Body of pancreas (tissue), 4 donors: ENCODE measurements at regions not wholly inside any gene's neighbourhood (a gene's known extent, or its start where the extent isn't known, plus 50 kb on each side); places are given as distances from the start of the nearest gene placed in this dataset.
"Not testable (repeated sequence)": the region's sequence is repeated elsewhere in the genome, so short reads cannot be mapped to it uniquely, and the experiment has no call there.

Experiments used
- ATAC-seq: fragments of 150-250 bp; one replicate; pipeline ENCODE4 v1.9.1; 2016
- DNase-seq, 4 donors: peaks; one replicate each; pipeline ENCODE4 v3.0.0-alpha.2; 2019
- H3K27ac ChIP-seq, 4 donors: fragments of 200-600 bp; sonication (generic); 1 replicate in 3 of 4; 2 replicates in 1 of 4; pipeline versions ENCODE4 v1.5.1 to v1.6.1; 2016 to 2019; ENCODE audit warnings: mild to moderate bottlenecking in 1 of 4, mixed read lengths in 1 of 4, moderate library complexity in 1 of 4
- H3K27me3 ChIP-seq, 2 donors: fragments of 200-600 bp; sonication (generic); one replicate each; pipeline ENCODE4 v1.6.0; 2016; ENCODE audit warnings: mild to moderate bottlenecking in 1 of 2
- H3K36me3 ChIP-seq, 2 donors: fragments of 200-600 bp; sonication (generic); replicated peaks in 1 of 2; 2 replicates each; pipeline ENCODE4 v1.5.1; 2016; ENCODE audit warnings: low read depth in 2 of 2; ENCODE audit not compliant: insufficient read depth in 1 of 2
- H3K4me1 ChIP-seq: fragments of 200-600 bp; sonication (generic); one replicate; pipeline ENCODE4 v1.6.0; 2016
- H3K4me3 ChIP-seq, 2 donors: fragments of 200-600 bp; sonication (generic); 1 replicate in 1 of 2; 2 replicates in 1 of 2; pipeline ENCODE4 v1.5.1; 2016 to 2019
- H3K9me3 ChIP-seq, 3 donors: fragments of 200-600 bp; sonication (generic); 1 replicate in 2 of 3; 2 replicates in 1 of 3; pipeline ENCODE4 v1.5.1; 2016
- POLR2A ChIP-seq, 3 donors: fragments of 450-650 bp; IDR thresholded peaks; one replicate each; pipeline ENCODE4 v1.6.1; 2016; ENCODE audit warnings: antibody characterized with exemption in 3 of 3, mild to moderate bottlenecking in 2 of 3
- WGBS, 2 donors: methylation state at CpG; one replicate each; pipeline ENCODE4 v1.1.5; 2017; 5-methylcytosine and 5-hydroxymethylcytosine counted together
- intact Hi-C: fragments of 100-400 bp; cut with DNase I; formaldehyde crosslinking; loops from one replicate; pipeline ENCODE4 v1.15.1; 2023
- TF ChIP-seq, protein P1 (sequence below), 7 experiments: fragments of 450-650 bp in 4 of 7; fragments of 200-600 bp in 3 of 7; sonication (generic) in 3 of 7; IDR thresholded peaks; one replicate each; pipeline ENCODE4 v1.5.1; 2016 to 2019; ENCODE audit warnings: antibody characterized with exemption in 7 of 7

DNA sequence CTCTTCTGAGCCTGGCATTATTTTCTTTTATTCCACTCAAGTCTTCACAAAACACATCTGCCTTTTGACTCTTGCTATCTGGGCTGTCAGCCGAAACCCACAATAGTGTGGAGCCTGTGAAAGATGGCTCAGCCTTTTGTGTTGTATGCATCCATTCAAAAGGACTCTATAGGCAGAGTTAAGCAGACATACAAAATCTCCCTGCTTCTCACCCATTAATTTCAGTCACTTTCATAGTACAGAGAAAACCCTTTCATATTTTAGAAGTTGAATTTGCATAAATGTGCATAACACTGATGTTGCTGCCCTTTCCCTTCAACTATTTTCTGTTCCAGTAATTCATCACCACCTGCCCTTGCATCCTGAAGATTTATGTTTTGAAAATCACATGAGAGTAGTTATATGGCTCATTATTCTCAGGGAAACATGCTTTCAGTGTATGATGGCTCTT lies 154.6 kb downstream of the EVA1A start:
- H3K27me3 ChIP-seq, result no peaks in the 10 kb centered on the region
- no peak for DNase-seq
- H3K4me3 ChIP-seq, result no peak overlapping the region
- no peak overlapping the region for H3K27ac ChIP-seq
- ATAC-seq, result no peak
- H3K4me1 ChIP-seq, result no peaks in the 10 kb centered on the region
- H3K9me3 ChIP-seq, result no peaks in the 10 kb centered on the region
- TF ChIP-seq POLR2A (IDR thresholded peaks at IDR 0.05), result no peak
- TF ChIP-seq, protein P1, sequence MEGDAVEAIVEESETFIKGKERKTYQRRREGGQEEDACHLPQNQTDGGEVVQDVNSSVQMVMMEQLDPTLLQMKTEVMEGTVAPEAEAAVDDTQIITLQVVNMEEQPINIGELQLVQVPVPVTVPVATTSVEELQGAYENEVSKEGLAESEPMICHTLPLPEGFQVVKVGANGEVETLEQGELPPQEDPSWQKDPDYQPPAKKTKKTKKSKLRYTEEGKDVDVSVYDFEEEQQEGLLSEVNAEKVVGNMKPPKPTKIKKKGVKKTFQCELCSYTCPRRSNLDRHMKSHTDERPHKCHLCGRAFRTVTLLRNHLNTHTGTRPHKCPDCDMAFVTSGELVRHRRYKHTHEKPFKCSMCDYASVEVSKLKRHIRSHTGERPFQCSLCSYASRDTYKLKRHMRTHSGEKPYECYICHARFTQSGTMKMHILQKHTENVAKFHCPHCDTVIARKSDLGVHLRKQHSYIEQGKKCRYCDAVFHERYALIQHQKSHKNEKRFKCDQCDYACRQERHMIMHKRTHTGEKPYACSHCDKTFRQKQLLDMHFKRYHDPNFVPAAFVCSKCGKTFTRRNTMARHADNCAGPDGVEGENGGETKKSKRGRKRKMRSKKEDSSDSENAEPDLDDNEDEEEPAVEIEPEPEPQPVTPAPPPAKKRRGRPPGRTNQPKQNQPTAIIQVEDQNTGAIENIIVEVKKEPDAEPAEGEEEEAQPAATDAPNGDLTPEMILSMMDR (IDR thresholded peaks at IDR 0.05), result no peak
- 74 to 81% methylated on average over 1 of the region's 1 CpG for WGBS, 2 donors
- intact Hi-C loops, result loop anchor here (10.0 kb wide), 1 partner anchor 351 kb away; no protein-coding TSS in a partner anchor
- H3K36me3 ChIP-seq, result no peaks in the 10 kb centered on the region

DNA sequence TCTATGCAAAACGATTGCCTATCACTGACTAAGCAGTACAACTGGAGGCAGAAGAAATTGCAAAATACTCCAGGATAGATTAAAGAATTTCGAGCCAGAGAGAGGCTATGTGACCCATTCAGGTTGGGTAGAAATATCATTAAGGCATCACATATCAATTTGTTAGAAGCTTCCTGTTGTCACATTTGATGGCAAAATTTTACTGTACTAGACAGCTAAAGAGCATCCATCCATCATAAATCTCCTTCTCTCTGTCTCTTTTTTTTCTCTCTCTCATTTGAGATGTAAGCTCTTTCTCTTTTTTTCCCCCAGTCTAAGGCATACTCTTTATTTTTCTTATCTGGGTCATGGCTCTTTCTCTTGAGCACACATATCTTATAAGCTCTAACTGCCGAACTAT lies 155.7 kb downstream of the EVA1A start:
- Histone ChIP-seq H3K9me3 (no peaks in the 10 kb centered on the region), H3K27me3 (no peaks in the 10 kb centered on the region), H3K27ac (no peak overlapping the region), H3K4me3 (no peak overlapping the region), H3K4me1 (no peaks in the 10 kb centered on the region), H3K36me3 (no peaks in the 10 kb centered on the region)
- WGBS, 2 donors, result 29 to 41% methylated on average over 3 of the region's 3 CpGs
- TF ChIP-seq POLR2A (IDR thresholded peaks at IDR 0.05), result no peak
- TF ChIP-seq, protein P1 (IDR thresholded peaks at IDR 0.05), result no peak
- intact Hi-C loops, result loop anchor here (10.0 kb wide), 1 partner anchor 350 kb away; no protein-coding TSS in a partner anchor
- DNase-seq (no peak), ATAC-seq (no peak)

DNA sequence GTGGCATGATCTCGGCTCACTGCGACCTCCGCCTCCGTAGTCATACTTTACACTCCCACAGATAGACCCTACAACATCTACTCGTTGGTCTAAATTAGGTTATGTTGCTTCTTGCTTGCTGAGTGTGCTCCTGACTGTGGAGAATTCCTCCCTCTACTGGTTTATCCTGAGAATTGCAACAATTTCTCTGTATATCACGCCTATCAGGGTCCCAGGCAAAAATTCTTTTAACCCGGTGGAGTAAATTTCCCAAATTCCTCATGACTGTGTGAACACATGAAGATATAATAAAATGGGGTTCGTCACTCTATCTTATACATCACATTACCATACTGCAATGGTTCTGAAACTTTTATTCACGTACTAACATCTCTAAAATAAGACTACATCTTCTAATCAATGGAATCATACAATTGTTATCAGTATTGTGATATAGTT lies 156.7 kb downstream of the EVA1A start:
- Histone ChIP-seq H3K4me3 (no peak overlapping the region), H3K27ac (no peak overlapping the region), H3K4me1 (no peaks in the 10 kb centered on the region), H3K9me3 (no peaks in the 10 kb centered on the region), H3K36me3 (no peaks in the 10 kb centered on the region), H3K27me3 (no peaks in the 10 kb centered on the region)
- intact Hi-C loops, result loop anchor here (10.0 kb wide), 1 partner anchor 349 kb away; no protein-coding TSS in a partner anchor
- ATAC-seq (peak; percentile 64), DNase-seq (no peak)
- TF ChIP-seq POLR2A (IDR thresholded peaks at IDR 0.05), result no peak
- TF ChIP-seq, protein P1 (IDR thresholded peaks at IDR 0.05), result peak; percentile 54 to 81 (median 71)
- 13 to 16% methylated on average over 9 of the region's 9 CpGs for whole genome bisulfite sequencing, 2 donors

DNA sequence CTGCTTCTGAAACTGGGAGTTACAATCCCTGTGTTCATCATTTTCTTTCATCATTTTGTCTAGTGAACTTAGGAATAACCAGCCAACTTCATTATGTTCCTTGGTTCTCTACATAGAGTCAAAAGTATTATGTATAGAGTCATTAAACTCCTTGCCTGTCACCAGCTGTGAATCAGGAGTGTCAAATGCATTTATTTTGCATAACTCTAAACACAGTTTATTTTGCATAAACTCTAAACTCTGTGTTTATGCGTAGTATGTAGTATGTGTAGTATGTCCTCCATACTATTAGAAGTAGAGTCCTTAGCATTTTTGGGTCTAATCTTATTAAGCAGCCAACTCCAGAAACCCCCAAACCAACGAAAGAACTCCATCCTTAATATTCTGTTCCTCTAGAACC lies 164.4 kb downstream of the EVA1A start:
- intact Hi-C loops, result no loop called here
- Histone ChIP-seq H3K4me1 (no peaks in the 10 kb centered on the region), H3K36me3 (no peaks in the 10 kb centered on the region), H3K4me3 (no peak overlapping the region), H3K27me3 (no peaks in the 10 kb centered on the region), H3K27ac (no peak overlapping the region), H3K9me3 (no peaks in the 10 kb centered on the region)
- WGBS, 2 donors, result 76 to 81% methylated on average over 2 of the region's 2 CpGs
- DNase-seq (no peak), ATAC-seq (no peak)
- TF ChIP-seq, protein P1 (IDR thresholded peaks at IDR 0.05), result no peak
- no peak for TF ChIP-seq POLR2A (IDR thresholded peaks at IDR 0.05)

DNA sequence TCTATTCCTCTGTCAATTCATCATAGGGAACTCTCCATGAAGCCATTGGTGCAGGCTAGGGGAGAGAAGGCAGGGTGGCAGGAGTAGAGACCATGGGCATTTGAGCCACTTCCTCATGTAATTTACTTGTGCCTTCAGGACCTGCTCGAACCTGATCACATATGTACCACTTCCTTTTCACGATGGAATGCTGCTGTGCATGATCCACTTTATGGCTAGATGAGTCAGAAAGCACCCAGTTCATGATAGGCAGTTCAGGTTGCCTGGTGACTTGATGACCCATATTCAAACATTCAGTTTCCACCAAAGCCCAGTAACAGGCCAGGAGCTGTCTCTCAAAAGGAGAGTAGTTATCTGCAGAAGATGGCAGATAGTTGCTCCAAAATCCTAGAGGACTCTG lies 166.0 kb downstream of the EVA1A start:
- ATAC-seq, H3K4me3 ChIP-seq, H3K4me1 ChIP-seq, H3K27me3 ChIP-seq, DNase-seq, H3K9me3 ChIP-seq, intact Hi-C loops, H3K36me3 ChIP-seq, H3K27ac ChIP-seq: not testable (repeated sequence)
- WGBS, 2 donors, result 70 to 78% methylated on average over 2 of the region's 2 CpGs
